HCT116 (cell line): ENCODE measurements at regions not wholly inside any gene's neighbourhood (a gene's known extent, or its start where the extent isn't known, plus 50 kb on each side); places are given as distances from the start of the nearest gene placed in this dataset.

Experiments used
- CEBPB ChIP-seq: IDR thresholded peaks from 2 replicates; pipeline ENCODE4 v1.6.1; 2012; ENCODE audit warnings: low read depth
- FOSL1 ChIP-seq: IDR thresholded peaks from 2 replicates; pipeline ENCODE4 v1.6.1; 2012; ENCODE audit warnings: low read depth
- RAD21 ChIP-seq: IDR thresholded peaks from 2 replicates; pipeline ENCODE4 v1.6.1; 2012; ENCODE audit warnings: low read depth, mild to moderate bottlenecking
- SRF ChIP-seq: IDR thresholded peaks from 2 replicates; pipeline ENCODE4 v1.6.1; 2012; ENCODE audit warnings: low read depth
- TCF7L2 ChIP-seq: IDR thresholded peaks from 2 replicates; pipeline ENCODE4 v1.7.0; 2011; ENCODE audit warnings: borderline replicate concordance, inconsistent platforms; ENCODE audit not compliant: insufficient read depth, insufficient read length; ENCODE audit errors: extremely low read depth
- TF ChIP-seq, protein P1 (sequence below), 3 experiments: fragments of 200-600 bp in 1 of 3; sonication (generic) in 1 of 3; IDR thresholded peaks in 2 of 3; conservative IDR thresholded peaks in 1 of 3; 2 replicates each; pipeline ENCODE4 v1.5.1; 2012 to 2017; ENCODE audit warnings: low read depth in 2 of 3, low read length in 2 of 3, antibody characterized with exemption in 1 of 3, borderline replicate concordance in 1 of 3, control low read depth in 1 of 3, mild to moderate bottlenecking in 1 of 3, mixed read lengths in 1 of 3, mixed run types in 1 of 3, moderate library complexity in 1 of 3; ENCODE audit not compliant: insufficient read depth in 1 of 3
- TF ChIP-seq, protein P2 (sequence below): IDR thresholded peaks from 2 replicates; pipeline ENCODE4 v1.6.1; 2012; ENCODE audit warnings: low read depth

DNA sequence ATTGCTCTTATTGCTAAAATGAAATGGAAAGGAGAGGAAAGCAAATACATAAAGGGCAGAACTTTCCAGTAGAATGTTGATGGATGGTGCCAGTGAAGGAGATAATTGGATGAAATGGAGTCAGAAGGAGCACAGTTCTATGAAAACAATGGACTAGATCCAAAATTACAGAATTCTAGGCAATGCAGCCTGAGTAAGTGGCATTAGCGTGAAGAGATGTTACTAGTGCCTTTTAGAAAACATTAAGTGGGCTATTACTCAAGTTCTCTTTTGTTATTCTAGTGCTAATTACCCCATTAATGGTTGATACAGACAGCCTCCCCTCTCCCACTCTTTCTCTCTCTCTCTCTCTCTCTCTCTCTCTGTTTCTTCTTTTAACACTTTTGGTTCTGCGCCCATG lies 209.5 kb upstream of the RGS17 start:
- TF ChIP-seq, protein P1, sequence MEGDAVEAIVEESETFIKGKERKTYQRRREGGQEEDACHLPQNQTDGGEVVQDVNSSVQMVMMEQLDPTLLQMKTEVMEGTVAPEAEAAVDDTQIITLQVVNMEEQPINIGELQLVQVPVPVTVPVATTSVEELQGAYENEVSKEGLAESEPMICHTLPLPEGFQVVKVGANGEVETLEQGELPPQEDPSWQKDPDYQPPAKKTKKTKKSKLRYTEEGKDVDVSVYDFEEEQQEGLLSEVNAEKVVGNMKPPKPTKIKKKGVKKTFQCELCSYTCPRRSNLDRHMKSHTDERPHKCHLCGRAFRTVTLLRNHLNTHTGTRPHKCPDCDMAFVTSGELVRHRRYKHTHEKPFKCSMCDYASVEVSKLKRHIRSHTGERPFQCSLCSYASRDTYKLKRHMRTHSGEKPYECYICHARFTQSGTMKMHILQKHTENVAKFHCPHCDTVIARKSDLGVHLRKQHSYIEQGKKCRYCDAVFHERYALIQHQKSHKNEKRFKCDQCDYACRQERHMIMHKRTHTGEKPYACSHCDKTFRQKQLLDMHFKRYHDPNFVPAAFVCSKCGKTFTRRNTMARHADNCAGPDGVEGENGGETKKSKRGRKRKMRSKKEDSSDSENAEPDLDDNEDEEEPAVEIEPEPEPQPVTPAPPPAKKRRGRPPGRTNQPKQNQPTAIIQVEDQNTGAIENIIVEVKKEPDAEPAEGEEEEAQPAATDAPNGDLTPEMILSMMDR (IDR thresholded peaks at IDR 0.05 in 2 of 3, conservative IDR thresholded peaks at IDR 0.05 in 1 of 3; ENCODE audit: borderline replicate concordance in 1 of 3, insufficient read depth in 1 of 3, low read depth in 2 of 3, low read length in 2 of 3): no peak
- TF ChIP-seq RAD21 (no peak), SRF (no peak), FOSL1 (no peak), CEBPB (no peak), TCF7L2 (no peak)
- TF ChIP-seq, protein P2, sequence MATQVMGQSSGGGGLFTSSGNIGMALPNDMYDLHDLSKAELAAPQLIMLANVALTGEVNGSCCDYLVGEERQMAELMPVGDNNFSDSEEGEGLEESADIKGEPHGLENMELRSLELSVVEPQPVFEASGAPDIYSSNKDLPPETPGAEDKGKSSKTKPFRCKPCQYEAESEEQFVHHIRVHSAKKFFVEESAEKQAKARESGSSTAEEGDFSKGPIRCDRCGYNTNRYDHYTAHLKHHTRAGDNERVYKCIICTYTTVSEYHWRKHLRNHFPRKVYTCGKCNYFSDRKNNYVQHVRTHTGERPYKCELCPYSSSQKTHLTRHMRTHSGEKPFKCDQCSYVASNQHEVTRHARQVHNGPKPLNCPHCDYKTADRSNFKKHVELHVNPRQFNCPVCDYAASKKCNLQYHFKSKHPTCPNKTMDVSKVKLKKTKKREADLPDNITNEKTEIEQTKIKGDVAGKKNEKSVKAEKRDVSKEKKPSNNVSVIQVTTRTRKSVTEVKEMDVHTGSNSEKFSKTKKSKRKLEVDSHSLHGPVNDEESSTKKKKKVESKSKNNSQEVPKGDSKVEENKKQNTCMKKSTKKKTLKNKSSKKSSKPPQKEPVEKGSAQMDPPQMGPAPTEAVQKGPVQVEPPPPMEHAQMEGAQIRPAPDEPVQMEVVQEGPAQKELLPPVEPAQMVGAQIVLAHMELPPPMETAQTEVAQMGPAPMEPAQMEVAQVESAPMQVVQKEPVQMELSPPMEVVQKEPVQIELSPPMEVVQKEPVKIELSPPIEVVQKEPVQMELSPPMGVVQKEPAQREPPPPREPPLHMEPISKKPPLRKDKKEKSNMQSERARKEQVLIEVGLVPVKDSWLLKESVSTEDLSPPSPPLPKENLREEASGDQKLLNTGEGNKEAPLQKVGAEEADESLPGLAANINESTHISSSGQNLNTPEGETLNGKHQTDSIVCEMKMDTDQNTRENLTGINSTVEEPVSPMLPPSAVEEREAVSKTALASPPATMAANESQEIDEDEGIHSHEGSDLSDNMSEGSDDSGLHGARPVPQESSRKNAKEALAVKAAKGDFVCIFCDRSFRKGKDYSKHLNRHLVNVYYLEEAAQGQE: no peak
